ENCODE measurements at regions not wholly inside any gene's neighbourhood (a gene's known extent, or its start where the extent isn't known, plus 50 kb on each side); places are given as distances from the start of the nearest gene placed in this dataset.

DNA sequence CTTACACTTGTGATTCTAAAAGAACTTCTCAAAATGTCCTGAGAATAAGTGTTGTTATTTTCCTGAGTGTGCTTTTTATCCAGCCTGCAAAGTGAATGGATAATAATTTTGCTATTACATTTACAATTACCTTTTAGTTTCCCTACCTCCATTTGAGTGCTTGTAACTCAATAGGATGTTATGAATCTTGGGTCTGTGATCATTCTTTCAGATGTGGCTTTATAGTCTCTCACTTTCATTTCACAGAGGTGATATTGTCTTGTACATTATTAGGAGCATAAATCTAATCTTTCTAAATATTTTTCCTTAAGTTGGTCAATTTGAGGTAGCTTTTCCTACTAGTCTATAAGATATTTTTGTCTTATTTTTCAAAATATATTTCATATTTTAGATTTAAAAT is 386.3 kb upstream of the EPHA6 start:
- no peak for TF ChIP-seq CTCF (IDR thresholded peaks at IDR 0.05; ENCODE audit: insufficient read depth, low read depth, low read length)
- no peaks in the 10 kb centered on the region for H3K36me3 ChIP-seq (ENCODE audit: control insufficient read depth, insufficient read depth, low read length)
- ChIA-PET POLR2A (no interaction called here), CTCF (no interaction called here)
- no peak overlapping the region for H3K4me3 ChIP-seq (ENCODE audit: low read depth, low read length)
- H3K27me3 ChIP-seq (ENCODE audit: control insufficient read depth, insufficient read depth, low read length), result no peaks in the 10 kb centered on the region
- no peak for DNase-seq (ENCODE audit: low read depth)

DNA sequence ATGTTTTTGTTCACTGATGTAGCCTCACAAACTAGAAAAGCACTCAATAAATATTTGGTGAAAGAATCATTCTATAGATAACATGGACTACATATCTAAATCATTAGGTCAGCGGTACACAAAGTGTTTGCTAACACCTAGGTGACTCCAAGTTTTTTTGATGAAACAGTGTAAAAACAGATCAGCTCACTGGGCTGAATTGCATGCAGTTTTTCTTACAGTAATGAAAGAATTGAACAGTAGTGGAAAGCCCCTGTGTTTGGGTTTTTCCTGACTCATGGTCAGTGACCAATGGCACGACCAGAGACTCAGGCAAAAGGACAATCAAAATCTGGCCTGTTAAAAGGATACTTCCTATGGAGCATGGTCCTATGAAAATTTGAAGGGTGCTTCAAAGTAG is 384.3 kb upstream of the EPHA6 start:
- TF ChIP-seq CTCF (IDR thresholded peaks at IDR 0.05; ENCODE audit: insufficient read depth, low read depth, low read length), result no peak
- Histone ChIP-seq H3K36me3 (ENCODE audit: control insufficient read depth, insufficient read depth, low read length) (no peaks in the 10 kb centered on the region), H3K27me3 (ENCODE audit: control insufficient read depth, insufficient read depth, low read length) (no peaks in the 10 kb centered on the region), H3K4me3 (ENCODE audit: low read depth, low read length) (no peak overlapping the region)
- ChIA-PET CTCF (no interaction called here), POLR2A (no interaction called here)
- DNase-seq (ENCODE audit: low read depth), result no peak

- ChIA-PET CTCF (no interaction called here), POLR2A (no interaction called here)
- Histone ChIP-seq H3K4me3 (ENCODE audit: low read depth, low read length) (no peak overlapping the region), H3K27me3 (ENCODE audit: control insufficient read depth, insufficient read depth, low read length) (no peaks in the 10 kb centered on the region), H3K36me3 (ENCODE audit: control insufficient read depth, insufficient read depth, low read length) (no peaks in the 10 kb centered on the region)
- no peak for DNase-seq (ENCODE audit: low read depth)
- no peak for TF ChIP-seq CTCF (IDR thresholded peaks at IDR 0.05; ENCODE audit: insufficient read depth, low read depth, low read length)
Measured at GRCh38 chr3:96434651-96435050, 379.7 kb upstream of the EPHA6 start.

DNA sequence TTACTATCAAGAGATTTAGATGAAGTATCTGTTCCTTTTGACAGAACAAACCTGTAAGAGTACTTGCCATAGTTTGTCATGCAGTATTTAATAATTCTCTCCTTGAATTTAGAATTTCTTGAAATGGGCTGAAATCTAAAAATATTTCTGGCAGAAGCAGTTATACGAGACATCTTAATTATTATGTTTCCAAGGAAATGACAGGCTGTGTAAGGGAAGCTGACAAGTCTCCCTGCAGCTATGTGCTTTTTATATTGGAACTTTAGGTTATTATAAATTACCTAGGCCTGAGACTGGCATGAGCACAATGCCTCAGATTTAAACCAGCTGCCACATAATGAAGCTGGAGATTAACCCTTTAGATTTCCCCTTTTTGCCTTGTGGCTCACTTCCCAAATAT is 365.0 kb upstream of the EPHA6 start:
- Histone ChIP-seq H3K4me3 (ENCODE audit: low read depth, low read length) (no peak overlapping the region), H3K36me3 (ENCODE audit: control insufficient read depth, insufficient read depth, low read length) (no peaks in the 10 kb centered on the region), H3K27me3 (ENCODE audit: control insufficient read depth, insufficient read depth, low read length) (no peaks in the 10 kb centered on the region)
- DNase-seq (ENCODE audit: low read depth), result no peak
- ChIA-PET CTCF (no interaction called here), POLR2A (no interaction called here)
- no peak for TF ChIP-seq CTCF (IDR thresholded peaks at IDR 0.05; ENCODE audit: insufficient read depth, low read depth, low read length)

DNA sequence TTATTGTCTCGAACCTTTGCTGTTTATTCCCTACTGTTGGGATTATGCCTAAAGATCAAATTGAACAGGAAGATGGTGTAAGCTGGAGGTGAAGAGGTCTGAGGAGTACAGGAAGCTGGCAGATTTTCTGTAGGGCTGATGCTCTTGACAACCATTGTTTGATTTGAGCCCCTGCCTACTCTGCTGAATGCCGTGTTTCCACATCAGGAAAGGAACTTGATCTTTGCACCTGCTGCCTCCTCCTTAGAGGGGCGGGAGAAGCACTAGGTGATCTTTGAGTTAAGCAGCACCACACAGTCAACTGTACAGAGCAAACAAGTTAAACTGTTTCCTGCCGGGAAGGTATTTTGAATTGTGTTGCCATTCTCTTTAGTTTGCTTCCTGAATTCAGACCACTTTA is 364.6 kb upstream of the EPHA6 start:
- H3K36me3 ChIP-seq (ENCODE audit: control insufficient read depth, insufficient read depth, low read length), result no peaks in the 10 kb centered on the region
- TF ChIP-seq CTCF (IDR thresholded peaks at IDR 0.05; ENCODE audit: insufficient read depth, low read depth, low read length), result no peak
- no peaks in the 10 kb centered on the region for H3K27me3 ChIP-seq (ENCODE audit: control insufficient read depth, insufficient read depth, low read length)
- H3K4me3 ChIP-seq (ENCODE audit: low read depth, low read length), result no peak overlapping the region
- ChIA-PET CTCF (no interaction called here), POLR2A (no interaction called here)
- DNase-seq (ENCODE audit: low read depth), result no peak
